Dendritic cell treated with granulocyte-macrophage colony-stimulating factor and Interleukin-4, amounts not matched to agents 40 ng/mL and 50 ng/mL, for 4 days (primary cell): ENCODE measurements at regions not wholly inside any gene's neighbourhood (a gene's known extent, or its start where the extent isn't known, plus 50 kb on each side); places are given as distances from the start of the nearest gene placed in this dataset.

Experiments used
- H3K27ac Mint-ChIP-seq: one replicate; pipeline ENCODE4 v1.8.0; 2022; ENCODE audit warnings: mild to moderate bottlenecking, mixed read lengths
- H3K27me3 Mint-ChIP-seq: one replicate; pipeline ENCODE4 v1.8.0; 2022; ENCODE audit warnings: mild to moderate bottlenecking, mixed read lengths
- H3K36me3 Mint-ChIP-seq: one replicate; pipeline ENCODE4 v1.8.0; 2022; ENCODE audit warnings: low read depth, mixed read lengths
- H3K4me1 Mint-ChIP-seq: one replicate; pipeline ENCODE4 v1.8.0; 2022; ENCODE audit warnings: low read depth, mixed read lengths
- H3K4me3 Mint-ChIP-seq: one replicate; pipeline ENCODE4 v1.8.0; 2022; ENCODE audit warnings: mild to moderate bottlenecking, moderate library complexity, mixed read lengths
- H3K9me3 Mint-ChIP-seq: one replicate; pipeline ENCODE4 v1.8.0; 2022; ENCODE audit warnings: mixed read lengths
- intact Hi-C: fragments of 100-400 bp; cut with micrococcal nuclease; formaldehyde crosslinking; loops from one replicate; pipeline ENCODE4 v1.15.0; 2022

GRCh38 chr22:45061332-45061731 is 51.5 kb upstream of the PHF21B start:
- Mint-ChIP-seq H3K4me3 (no peak overlapping the region), H3K27me3 (peaks cover 4% of the 10 kb centered on the region), H3K27ac (no peak overlapping the region), H3K36me3 (no peaks in the 10 kb centered on the region), H3K9me3 (no peaks in the 10 kb centered on the region), H3K4me1 (no peaks in the 10 kb centered on the region)
- intact Hi-C loops = no loop called here

GRCh38 chr22:45064313-45065278 is 54.8 kb upstream of the PHF21B start:
- Mint-ChIP-seq H3K27me3 (peaks cover 4% of the 10 kb centered on the region), H3K4me1 (no peaks in the 10 kb centered on the region), H3K9me3 (no peaks in the 10 kb centered on the region), H3K36me3 (no peaks in the 10 kb centered on the region), H3K27ac (no peak overlapping the region), H3K4me3 (no peak overlapping the region)
- intact Hi-C loops = no loop called here

GRCh38 chr22:45065726-45066125 is 55.9 kb upstream of the PHF21B start:
- Mint-ChIP-seq H3K36me3 (no peaks in the 10 kb centered on the region), H3K27ac (no peak overlapping the region), H3K4me3 (no peak overlapping the region), H3K9me3 (no peaks in the 10 kb centered on the region), H3K4me1 (no peaks in the 10 kb centered on the region), H3K27me3 (peaks cover 4% of the 10 kb centered on the region)
- intact Hi-C loops = no loop called here

GRCh38 chr22:45067731-45068130 is 57.9 kb upstream of the PHF21B start:
- no peaks in the 10 kb centered on the region for H3K9me3 Mint-ChIP-seq
- H3K27me3 Mint-ChIP-seq = peaks cover 22% of the 10 kb centered on the region
- no peak overlapping the region for H3K4me3 Mint-ChIP-seq
- H3K4me1 Mint-ChIP-seq = peaks cover 5% of the 10 kb centered on the region
- no peak overlapping the region for H3K27ac Mint-ChIP-seq
- H3K36me3 Mint-ChIP-seq = no peaks in the 10 kb centered on the region
- intact Hi-C loops = no loop called here

GRCh38 chr22:45069925-45070324 is 60.1 kb upstream of the PHF21B start:
- intact Hi-C loops = no loop called here
- Mint-ChIP-seq H3K9me3 (no peaks in the 10 kb centered on the region), H3K4me1 (peaks cover 5% of the 10 kb centered on the region), H3K27me3 (peaks cover 25% of the 10 kb centered on the region), H3K36me3 (no peaks in the 10 kb centered on the region), H3K4me3 (no peak overlapping the region), H3K27ac (no peak overlapping the region)

- Mint-ChIP-seq H3K4me3 (no peak overlapping the region), H3K9me3 (no peaks in the 10 kb centered on the region), H3K36me3 (no peaks in the 10 kb centered on the region), H3K4me1 (peaks cover 5% of the 10 kb centered on the region), H3K27me3 (peaks cover 32% of the 10 kb centered on the region), H3K27ac (no peak overlapping the region)
- intact Hi-C loops = no loop called here
These were observed 61.8 kb upstream of the PHF21B start for GRCh38 chr22:45071618-45072017.

- no peak overlapping the region for H3K27ac Mint-ChIP-seq
- H3K27me3 Mint-ChIP-seq = peaks cover 38% of the 10 kb centered on the region
These were observed 62.6 kb upstream of the PHF21B start for GRCh38 chr22:45072322-45072903.

GRCh38 chr22:45073064-45073463 is 63.3 kb upstream of the PHF21B start:
- peaks cover 44% of the 10 kb centered on the region for H3K27me3 Mint-ChIP-seq
- H3K27ac Mint-ChIP-seq = no peak overlapping the region
- H3K36me3 Mint-ChIP-seq = no peaks in the 10 kb centered on the region
- intact Hi-C loops = no loop called here
- H3K4me1 Mint-ChIP-seq = peaks cover 5% of the 10 kb centered on the region
- no peaks in the 10 kb centered on the region for H3K9me3 Mint-ChIP-seq
- no peak overlapping the region for H3K4me3 Mint-ChIP-seq

More at GRCh38 chr22:45072322-45072903, 62.6 kb upstream of the PHF21B start:
- no peak overlapping the region for H3K4me3 Mint-ChIP-seq
- H3K4me1 Mint-ChIP-seq = peaks cover 5% of the 10 kb centered on the region
- H3K9me3 Mint-ChIP-seq = no peaks in the 10 kb centered on the region
- H3K36me3 Mint-ChIP-seq = no peaks in the 10 kb centered on the region
- intact Hi-C loops = no loop called here

- no peak overlapping the region for H3K4me3 Mint-ChIP-seq
- H3K4me1 Mint-ChIP-seq = peaks cover 3% of the 10 kb centered on the region
- H3K27me3 Mint-ChIP-seq = peaks cover 48% of the 10 kb centered on the region
- intact Hi-C loops = no loop called here
- peaks cover 9% of the 10 kb centered on the region for H3K9me3 Mint-ChIP-seq
- no peak overlapping the region for H3K27ac Mint-ChIP-seq
- no peaks in the 10 kb centered on the region for H3K36me3 Mint-ChIP-seq
These were observed 67.5 kb upstream of the PHF21B start for GRCh38 chr22:45077286-45077685.

GRCh38 chr22:45077826-45078334 is 68.1 kb upstream of the PHF21B start:
- no peaks in the 10 kb centered on the region for H3K4me1 Mint-ChIP-seq
- H3K9me3 Mint-ChIP-seq = peaks cover 9% of the 10 kb centered on the region
- no peak overlapping the region for H3K27ac Mint-ChIP-seq
- H3K27me3 Mint-ChIP-seq = peaks cover 43% of the 10 kb centered on the region
- intact Hi-C loops = no loop called here
- no peak overlapping the region for H3K4me3 Mint-ChIP-seq
- no peaks in the 10 kb centered on the region for H3K36me3 Mint-ChIP-seq

- H3K4me3 Mint-ChIP-seq = no peak overlapping the region
- no peaks in the 10 kb centered on the region for H3K4me1 Mint-ChIP-seq
- no peaks in the 10 kb centered on the region for H3K36me3 Mint-ChIP-seq
- H3K27me3 Mint-ChIP-seq = peaks cover 41% of the 10 kb centered on the region
- no peak overlapping the region for H3K27ac Mint-ChIP-seq
- H3K9me3 Mint-ChIP-seq = peaks cover 9% of the 10 kb centered on the region
- intact Hi-C loops = no loop called here
These were observed 73.0 kb upstream of the PHF21B start for GRCh38 chr22:45082795-45083194.

GRCh38 chr22:45083659-45084305 is 74.0 kb upstream of the PHF21B start:
- no peak overlapping the region for H3K27ac Mint-ChIP-seq
- peaks cover 34% of the 10 kb centered on the region for H3K27me3 Mint-ChIP-seq
- H3K9me3 Mint-ChIP-seq = peaks cover 9% of the 10 kb centered on the region
- no peaks in the 10 kb centered on the region for H3K4me1 Mint-ChIP-seq
- intact Hi-C loops = no loop called here
- no peak overlapping the region for H3K4me3 Mint-ChIP-seq
- no peaks in the 10 kb centered on the region for H3K36me3 Mint-ChIP-seq

GRCh38 chr22:45084400-45084920 is 74.7 kb upstream of the PHF21B start:
- intact Hi-C loops = no loop called here
- Mint-ChIP-seq H3K9me3 (peaks cover 9% of the 10 kb centered on the region), H3K27ac (no peak overlapping the region), H3K27me3 (peaks cover 30% of the 10 kb centered on the region), H3K4me1 (no peaks in the 10 kb centered on the region), H3K4me3 (no peak overlapping the region), H3K36me3 (no peaks in the 10 kb centered on the region)

GRCh38 chr22:45087802-45088201 is 75.9 kb upstream of the NUP50 start:
- H3K4me1 Mint-ChIP-seq = no peaks in the 10 kb centered on the region
- no peak overlapping the region for H3K4me3 Mint-ChIP-seq
- no peak overlapping the region for H3K27ac Mint-ChIP-seq
- peaks cover 39% of the 10 kb centered on the region for H3K27me3 Mint-ChIP-seq
- intact Hi-C loops = no loop called here
- H3K9me3 Mint-ChIP-seq = no peaks in the 10 kb centered on the region
- no peaks in the 10 kb centered on the region for H3K36me3 Mint-ChIP-seq
